Suprapubic skin (tissue), 4 donors: ENCODE measurements at regions not wholly inside any gene's neighbourhood (a gene's known extent, or its start where the extent isn't known, plus 50 kb on each side); places are given as distances from the start of the nearest gene placed in this dataset.

Source experiments
- DNase-seq, 2 donors: peaks; one replicate each; pipeline ENCODE4 v3.0.0-alpha.2; 2019; ENCODE audit warnings: low spot score in 2 of 2
- H3K27ac ChIP-seq: fragments of 200-600 bp; sonication (generic); one replicate; pipeline ENCODE4 v1.5.1; 2019
- H3K27me3 ChIP-seq: fragments of 200-600 bp; sonication (generic); one replicate; pipeline ENCODE4 v1.5.1; 2019
- H3K36me3 ChIP-seq: fragments of 200-600 bp; sonication (generic); one replicate; pipeline ENCODE4 v1.5.1; 2019
- H3K4me1 ChIP-seq: fragments of 200-600 bp; sonication (generic); one replicate; pipeline ENCODE4 v1.5.1; 2019
- H3K4me3 ChIP-seq: fragments of 200-600 bp; sonication (generic); one replicate; pipeline ENCODE4 v1.5.1; 2019; ENCODE audit warnings: mild to moderate bottlenecking
- H3K9me3 ChIP-seq: fragments of 200-600 bp; sonication (generic); one replicate; pipeline ENCODE4 v1.5.1; 2019
- EP300 ChIP-seq: sonication (generic); formaldehyde crosslinking; IDR thresholded peaks from one replicate; pipeline ENCODE4 v1.6.1; 2017; ENCODE audit warnings: antibody characterized with exemption
- POLR2A ChIP-seq, 2 donors: fragments of 450-650 bp; IDR thresholded peaks; one replicate each; pipeline ENCODE4 v1.6.1; 2017; ENCODE audit warnings: antibody characterized with exemption in 2 of 2, mild to moderate bottlenecking in 2 of 2, moderate library complexity in 2 of 2
- POLR2AphosphoS5 ChIP-seq, 3 donors: sonication (generic); formaldehyde crosslinking; IDR thresholded peaks; one replicate each; pipeline ENCODE4 v1.6.1; 2017; ENCODE audit warnings: antibody characterized with exemption in 3 of 3
- WGBS: methylation state at CpG from one replicate; pipeline ENCODE4 v1.1.5; 2018; 5-methylcytosine and 5-hydroxymethylcytosine counted together
- TF ChIP-seq, protein P1 (sequence below), 2 donors: fragments of 200-600 bp in 1 of 2; fragments of 450-650 bp in 1 of 2; sonication (generic) in 1 of 2; IDR thresholded peaks; one replicate each; pipeline ENCODE4 v1.5.1; 2016 to 2019; ENCODE audit warnings: antibody characterized with exemption in 2 of 2, mild to moderate bottlenecking in 1 of 2, moderate library complexity in 1 of 2

GRCh38 chr1:170339534-170339933 is 192.4 kb upstream of the GORAB start:
- 86% methylated on average over 2 of the region's 2 CpGs for WGBS
- Histone ChIP-seq H3K27me3 (no peaks in the 10 kb centered on the region), H3K4me3 (no peak overlapping the region), H3K4me1 (no peaks in the 10 kb centered on the region), H3K27ac (no peak overlapping the region), H3K9me3 (no peaks in the 10 kb centered on the region), H3K36me3 (no peaks in the 10 kb centered on the region)
- no peak for DNase-seq
- TF ChIP-seq EP300, result no peak
- TF ChIP-seq, protein P1, sequence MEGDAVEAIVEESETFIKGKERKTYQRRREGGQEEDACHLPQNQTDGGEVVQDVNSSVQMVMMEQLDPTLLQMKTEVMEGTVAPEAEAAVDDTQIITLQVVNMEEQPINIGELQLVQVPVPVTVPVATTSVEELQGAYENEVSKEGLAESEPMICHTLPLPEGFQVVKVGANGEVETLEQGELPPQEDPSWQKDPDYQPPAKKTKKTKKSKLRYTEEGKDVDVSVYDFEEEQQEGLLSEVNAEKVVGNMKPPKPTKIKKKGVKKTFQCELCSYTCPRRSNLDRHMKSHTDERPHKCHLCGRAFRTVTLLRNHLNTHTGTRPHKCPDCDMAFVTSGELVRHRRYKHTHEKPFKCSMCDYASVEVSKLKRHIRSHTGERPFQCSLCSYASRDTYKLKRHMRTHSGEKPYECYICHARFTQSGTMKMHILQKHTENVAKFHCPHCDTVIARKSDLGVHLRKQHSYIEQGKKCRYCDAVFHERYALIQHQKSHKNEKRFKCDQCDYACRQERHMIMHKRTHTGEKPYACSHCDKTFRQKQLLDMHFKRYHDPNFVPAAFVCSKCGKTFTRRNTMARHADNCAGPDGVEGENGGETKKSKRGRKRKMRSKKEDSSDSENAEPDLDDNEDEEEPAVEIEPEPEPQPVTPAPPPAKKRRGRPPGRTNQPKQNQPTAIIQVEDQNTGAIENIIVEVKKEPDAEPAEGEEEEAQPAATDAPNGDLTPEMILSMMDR (IDR thresholded peaks at IDR 0.05), result no peak
- no peak for TF ChIP-seq POLR2AphosphoS5 (IDR thresholded peaks at IDR 0.05)
- TF ChIP-seq POLR2A (IDR thresholded peaks at IDR 0.05), result no peak

- DNase-seq, result no peak
- WGBS, result 86% methylated on average over 2 of the region's 2 CpGs
Observed at GRCh38 chr1:170340308-170340707, 191.7 kb upstream of the GORAB start.

DNA sequence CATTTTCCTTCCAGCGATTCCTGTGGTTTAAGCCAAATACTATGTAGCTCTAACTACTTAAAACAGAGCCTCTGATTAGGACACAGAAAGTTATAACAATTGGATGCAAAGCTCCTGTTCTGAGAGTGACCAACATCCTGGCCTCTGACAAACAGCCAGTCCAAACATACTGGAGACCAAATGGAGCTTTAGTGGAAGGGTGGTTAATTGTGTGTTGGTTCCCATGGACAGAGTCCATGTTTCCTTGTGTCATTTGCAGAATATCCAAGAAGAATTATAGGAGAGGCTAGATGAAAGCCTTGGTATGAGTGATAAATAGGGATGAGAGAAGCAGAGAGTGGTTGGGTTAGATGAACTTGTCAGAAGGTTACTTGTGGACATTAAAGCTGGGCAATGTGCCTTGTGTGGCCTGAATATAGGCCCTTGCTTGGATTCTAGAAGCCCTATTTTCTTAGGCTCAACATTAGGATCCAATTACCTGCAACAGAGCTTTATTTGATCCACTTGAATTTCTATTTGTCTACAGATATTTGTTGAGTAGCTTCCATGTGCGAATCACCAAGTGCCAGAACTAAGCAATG is 180.5 kb upstream of the GORAB start:
- Histone ChIP-seq H3K4me3 (no peak overlapping the region), H3K27me3 (no peaks in the 10 kb centered on the region), H3K9me3 (no peaks in the 10 kb centered on the region), H3K27ac (no peak overlapping the region), H3K36me3 (no peaks in the 10 kb centered on the region), H3K4me1 (no peaks in the 10 kb centered on the region)
- TF ChIP-seq POLR2A (IDR thresholded peaks at IDR 0.05) (no peak), POLR2AphosphoS5 (IDR thresholded peaks at IDR 0.05) (no peak), EP300 (no peak)
- TF ChIP-seq, protein P1 (IDR thresholded peaks at IDR 0.05), result no peak
- no peak for DNase-seq
- 69% methylated on average over 2 of the region's 2 CpGs for WGBS

More at GRCh38 chr1:170340308-170340707, 191.7 kb upstream of the GORAB start:
- no peak overlapping the region for H3K27ac ChIP-seq
- no peaks in the 10 kb centered on the region for H3K27me3 ChIP-seq
- no peak overlapping the region for H3K4me3 ChIP-seq
- no peaks in the 10 kb centered on the region for H3K36me3 ChIP-seq
- no peaks in the 10 kb centered on the region for H3K4me1 ChIP-seq
- H3K9me3 ChIP-seq, result no peaks in the 10 kb centered on the region
- TF ChIP-seq POLR2A (IDR thresholded peaks at IDR 0.05), result no peak
- TF ChIP-seq, protein P1 (IDR thresholded peaks at IDR 0.05), result no peak
- no peak for TF ChIP-seq EP300
- TF ChIP-seq POLR2AphosphoS5 (IDR thresholded peaks at IDR 0.05), result no peak

GRCh38 chr1:170354246-170354645 is 177.7 kb upstream of the GORAB start:
- Histone ChIP-seq H3K27ac (no peak overlapping the region), H3K4me3 (no peak overlapping the region), H3K9me3 (no peaks in the 10 kb centered on the region), H3K27me3 (no peaks in the 10 kb centered on the region), H3K4me1 (no peaks in the 10 kb centered on the region), H3K36me3 (no peaks in the 10 kb centered on the region)
- no peak for DNase-seq
- WGBS, result 90% methylated on average over 4 of the region's 4 CpGs
- TF ChIP-seq POLR2A (IDR thresholded peaks at IDR 0.05) (no peak), POLR2AphosphoS5 (IDR thresholded peaks at IDR 0.05) (no peak), EP300 (no peak)
- TF ChIP-seq, protein P1 (IDR thresholded peaks at IDR 0.05), result no peak

GRCh38 chr1:170354690-170355089 is 177.3 kb upstream of the GORAB start:
- no peaks in the 10 kb centered on the region for H3K9me3 ChIP-seq
- no peaks in the 10 kb centered on the region for H3K27me3 ChIP-seq
- no peak overlapping the region for H3K27ac ChIP-seq
- no peaks in the 10 kb centered on the region for H3K36me3 ChIP-seq
- no peak for DNase-seq
- no peak overlapping the region for H3K4me3 ChIP-seq
- H3K4me1 ChIP-seq, result no peaks in the 10 kb centered on the region
- TF ChIP-seq, protein P1 (IDR thresholded peaks at IDR 0.05), result no peak
- TF ChIP-seq EP300 (no peak), POLR2A (IDR thresholded peaks at IDR 0.05) (no peak), POLR2AphosphoS5 (IDR thresholded peaks at IDR 0.05) (no peak)
- WGBS, result 80% methylated on average over 3 of the region's 3 CpGs
